ENCODE measurements at regions not wholly inside any gene's neighbourhood (a gene's known extent, or its start where the extent isn't known, plus 50 kb on each side); places are given as distances from the start of the nearest gene placed in this dataset.
A peak's percentile ranks its signal among the peaks of the same experiment; 100 is the strongest.
"Not testable (repeated sequence)": the region's sequence is repeated elsewhere in the genome, so short reads cannot be mapped to it uniquely, and the experiment has no call there.

- not testable (repeated sequence) for DNase-seq (ENCODE audit: low read depth in 2 of 2)
Observed at GRCh38 chr1:206361978-206362543, 108.2 kb upstream of the IKBKE start.

- DNase-seq (ENCODE audit: low read depth in 2 of 2): not testable (repeated sequence)
Observed at GRCh38 chr1:206362994-206363393, 107.3 kb upstream of the IKBKE start.

GRCh38 chr1:206365271-206365670 lies 105.0 kb upstream of the IKBKE start:
- DNase-seq (ENCODE audit: low read depth in 2 of 2): not testable (repeated sequence)

GRCh38 chr1:206366131-206366530 lies 104.1 kb upstream of the IKBKE start:
- peak; percentile 45 to 48 for DNase-seq (ENCODE audit: low read depth in 2 of 2)

GRCh38 chr1:206366772-206367171 lies 103.5 kb upstream of the IKBKE start:
- DNase-seq (ENCODE audit: low read depth in 2 of 2): not testable (repeated sequence)

GRCh38 chr1:206367955-206368622 lies 102.2 kb upstream of the IKBKE start:
- not testable (repeated sequence) for DNase-seq (ENCODE audit: low read depth in 2 of 2)

- DNase-seq (ENCODE audit: low read depth in 2 of 2): not testable (repeated sequence)
Observed at GRCh38 chr1:206374725-206375124, 95.6 kb upstream of the IKBKE start.

GRCh38 chr1:206375552-206375951 lies 94.7 kb upstream of the IKBKE start:
- not testable (repeated sequence) for DNase-seq (ENCODE audit: low read depth in 2 of 2)

- DNase-seq (ENCODE audit: low read depth in 2 of 2): not testable (repeated sequence)
Observed at GRCh38 chr1:206378506-206378905, 91.8 kb upstream of the IKBKE start.

- not testable (repeated sequence) for DNase-seq (ENCODE audit: low read depth in 2 of 2)
Observed at GRCh38 chr1:206379245-206379644, 91.0 kb upstream of the IKBKE start.

- DNase-seq (ENCODE audit: low read depth in 2 of 2): peak in 1 of 2 experiments; percentile 25
Observed at GRCh38 chr1:206380163-206380790, 90.0 kb upstream of the IKBKE start.

- not testable (repeated sequence) for DNase-seq (ENCODE audit: low read depth in 2 of 2)
Observed at GRCh38 chr1:206380791-206381610, 89.3 kb upstream of the IKBKE start.

- DNase-seq (ENCODE audit: low read depth in 2 of 2): peak; percentile 35 to 39
Observed at GRCh38 chr1:206384029-206384807, 86.1 kb upstream of the IKBKE start.

GRCh38 chr1:206384891-206385290 lies 85.4 kb upstream of the IKBKE start:
- DNase-seq (ENCODE audit: low read depth in 2 of 2): not testable (repeated sequence)

- DNase-seq (ENCODE audit: low read depth in 2 of 2): not testable (repeated sequence)
Observed at GRCh38 chr1:206387631-206388030, 82.6 kb upstream of the IKBKE start.

GRCh38 chr1:206391903-206392302 lies 78.4 kb upstream of the IKBKE start:
- DNase-seq (ENCODE audit: low read depth in 2 of 2): not testable (repeated sequence)

- not testable (repeated sequence) for DNase-seq (ENCODE audit: low read depth in 2 of 2)
Observed at GRCh38 chr1:206397501-206397900, 72.8 kb upstream of the IKBKE start.

GRCh38 chr1:206398261-206398660 lies 72.0 kb upstream of the IKBKE start:
- DNase-seq (ENCODE audit: low read depth in 2 of 2): not testable (repeated sequence)

- DNase-seq (ENCODE audit: low read depth in 2 of 2): not testable (repeated sequence)
Observed at GRCh38 chr1:206403612-206404307, 66.5 kb upstream of the IKBKE start.

GRCh38 chr1:206404309-206405027 lies 65.8 kb upstream of the IKBKE start:
- DNase-seq (ENCODE audit: low read depth in 2 of 2): not testable (repeated sequence)

Measured in fibroblast of skin of left biceps (primary cell).